ENCODE measurements at regions not wholly inside any gene's neighbourhood (a gene's known extent, or its start where the extent isn't known, plus 50 kb on each side); places are given as distances from the start of the nearest gene placed in this dataset.
"Not testable (repeated sequence)": the region's sequence is repeated elsewhere in the genome, so short reads cannot be mapped to it uniquely, and the experiment has no call there.

DNA sequence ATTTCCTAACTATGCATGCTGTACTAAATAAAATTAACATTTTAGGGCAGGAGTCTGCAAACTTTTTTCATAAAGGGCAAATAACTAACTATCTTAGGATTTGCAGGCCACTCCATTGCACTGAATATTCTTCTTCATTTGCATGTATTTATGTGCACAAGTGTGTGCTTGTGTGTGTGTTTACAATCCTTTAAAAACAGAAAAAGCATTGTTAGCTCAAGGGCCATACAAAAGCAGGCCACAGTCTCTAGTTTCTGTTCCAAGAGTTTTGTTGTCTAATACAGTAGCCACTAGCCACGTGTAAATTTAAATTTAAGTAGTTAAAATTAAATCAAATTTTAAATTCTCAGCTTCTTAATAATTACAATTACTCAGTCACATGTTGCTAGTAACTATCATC, 621.8 kb downstream of the TMA16 start:
- DNase-seq = no peak

DNA sequence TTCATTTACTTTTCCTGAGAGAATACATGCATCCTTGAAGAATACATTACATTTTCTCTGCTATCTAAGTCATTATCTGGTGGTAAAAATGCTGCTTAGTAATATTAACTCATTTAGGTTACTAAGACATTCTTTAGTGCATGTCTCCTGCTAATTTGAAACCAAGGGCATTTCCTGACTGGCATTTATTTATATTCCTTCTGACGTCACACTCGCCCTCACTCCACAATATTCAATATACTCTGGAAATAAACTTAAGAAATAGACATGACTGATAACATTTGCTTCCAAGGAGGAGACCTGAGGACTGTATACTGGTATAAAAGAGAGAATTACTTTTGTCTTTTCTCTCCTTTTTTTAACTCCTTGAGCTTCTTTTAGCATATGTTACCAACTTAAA, 619.5 kb upstream of the SMIM31 start:
- DNase-seq = no peak

DNA sequence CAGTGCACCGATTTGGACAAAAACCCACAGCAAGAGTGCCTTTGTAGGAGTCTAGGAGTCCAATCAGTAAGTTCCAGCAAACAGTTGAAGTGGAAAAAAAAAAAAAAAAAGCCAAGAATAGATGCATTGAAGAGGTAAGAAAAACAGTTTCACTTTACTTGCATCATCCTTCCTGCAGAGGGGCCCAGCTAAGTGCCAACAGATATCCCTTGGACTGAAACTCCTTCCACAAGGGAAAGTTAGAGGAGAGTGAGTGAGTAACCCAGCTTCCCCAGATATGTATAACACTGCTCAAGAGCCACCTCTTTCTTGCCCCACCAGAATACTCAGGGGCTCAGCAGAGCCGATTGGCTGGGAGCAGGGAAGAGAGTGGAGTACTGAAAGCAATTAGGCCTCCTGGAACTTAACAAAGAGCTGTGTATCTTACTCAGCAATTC, 617.7 kb upstream of the SMIM31 start:
- no peak for DNase-seq

DNA sequence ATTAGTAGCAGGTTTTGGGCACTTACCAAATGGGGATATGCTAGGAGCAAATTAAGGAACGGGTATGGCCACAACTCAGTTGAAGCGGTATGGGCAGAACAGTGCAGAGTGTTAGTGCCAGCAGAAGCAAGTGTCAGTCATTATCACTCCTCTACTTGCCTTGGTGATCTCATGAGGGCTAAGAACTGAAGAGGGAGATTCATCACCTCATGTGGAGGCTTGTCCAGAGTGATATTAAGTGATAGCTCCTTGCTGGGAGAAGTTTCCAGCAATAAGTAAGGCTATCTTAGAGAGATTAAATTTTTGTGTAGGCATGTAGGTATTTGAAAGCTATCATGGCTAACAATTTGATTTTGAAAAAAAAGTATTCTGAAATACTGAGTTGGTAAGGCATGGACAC, 615.4 kb upstream of the SMIM31 start:
- no peak for DNase-seq

DNA sequence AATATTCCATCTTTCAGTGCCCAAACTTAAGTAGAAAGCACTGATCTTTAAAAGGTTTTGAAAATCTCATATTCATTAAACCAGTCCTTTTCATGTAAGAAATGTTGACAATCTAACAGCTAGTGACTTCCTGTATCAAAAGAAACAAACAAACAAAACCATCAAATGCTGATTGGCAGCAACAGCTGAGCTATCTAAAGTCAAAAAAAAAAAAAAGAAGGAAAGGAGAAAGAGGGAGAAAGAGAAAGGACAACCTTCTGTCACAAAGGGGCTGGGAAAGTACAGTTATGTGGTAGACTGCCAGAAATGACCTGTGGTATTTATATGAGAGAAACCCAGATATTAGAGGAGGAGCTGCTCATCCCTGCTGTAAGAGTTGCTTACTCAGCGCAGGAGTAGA, 614.6 kb upstream of the SMIM31 start:
- no peak for DNase-seq

DNA sequence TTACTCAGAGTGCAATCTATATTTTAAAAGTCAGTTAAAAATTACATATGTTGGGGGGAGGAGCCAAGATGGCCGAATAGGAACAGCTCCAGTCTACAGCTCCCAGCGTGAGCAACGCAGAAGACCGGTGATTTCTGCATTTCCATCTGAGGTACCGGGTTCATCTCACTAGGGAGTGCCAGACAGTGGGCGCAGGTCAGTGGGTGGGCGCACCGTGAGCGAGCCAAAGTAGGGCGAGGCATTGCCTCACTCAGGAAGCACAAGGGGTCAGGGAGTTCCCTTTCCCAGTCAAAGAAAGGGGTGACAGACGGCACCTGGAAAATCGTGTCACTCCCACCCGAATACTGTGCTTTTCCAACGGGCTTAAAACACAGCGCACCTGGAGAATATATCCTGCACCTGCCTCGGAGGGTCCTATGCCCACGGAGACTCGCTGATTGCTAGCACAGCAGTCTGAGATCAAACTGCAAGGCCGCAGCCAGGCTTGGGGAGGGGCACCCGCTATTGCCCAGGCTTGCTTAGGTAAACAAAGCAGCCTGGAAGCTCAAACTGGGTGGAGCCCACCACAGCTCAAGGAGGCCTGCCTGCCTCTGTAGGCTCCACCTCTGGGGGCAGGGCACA, 612.1 kb upstream of the SMIM31 start:
- DNase-seq = not testable (repeated sequence)

DNA sequence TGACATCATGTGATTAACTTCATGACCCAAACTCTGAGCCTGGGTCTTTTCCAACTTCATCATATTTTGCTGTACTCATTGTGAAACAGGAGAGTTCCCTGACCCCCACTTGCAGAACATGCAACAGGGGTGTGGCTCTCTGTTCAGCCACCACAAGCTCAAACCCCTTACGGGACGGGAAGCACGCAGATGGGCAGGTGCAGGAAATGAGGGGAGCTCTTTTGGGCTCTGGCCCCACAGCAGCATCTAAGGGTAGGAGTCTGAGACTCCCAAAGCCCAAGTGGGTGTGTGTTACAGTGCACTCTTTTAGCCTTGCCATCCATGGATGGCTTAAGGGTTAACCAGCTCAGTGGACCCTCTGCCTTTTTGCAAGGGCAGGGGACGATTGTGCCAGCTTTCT, 599.5 kb upstream of the SMIM31 start:
- DNase-seq = no peak

DNA sequence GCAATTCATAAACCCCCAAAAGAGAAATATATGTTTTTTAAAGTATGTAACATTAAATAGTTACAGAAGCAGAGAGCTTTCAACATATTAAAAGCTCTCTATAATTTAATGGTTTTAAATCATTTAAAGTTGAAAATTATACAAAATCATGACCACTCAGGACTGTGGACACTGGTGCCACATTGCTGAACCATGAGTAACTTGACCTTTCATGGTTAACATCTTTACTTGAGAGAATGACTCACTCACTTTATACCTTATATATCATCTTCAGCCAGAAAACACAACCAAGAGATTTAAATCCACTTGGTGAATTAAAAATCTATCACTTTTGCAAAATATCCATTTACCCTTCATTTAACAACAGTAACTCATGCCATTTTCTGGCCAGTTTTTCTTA, 584.3 kb upstream of the SMIM31 start:
- no peak for DNase-seq

DNA sequence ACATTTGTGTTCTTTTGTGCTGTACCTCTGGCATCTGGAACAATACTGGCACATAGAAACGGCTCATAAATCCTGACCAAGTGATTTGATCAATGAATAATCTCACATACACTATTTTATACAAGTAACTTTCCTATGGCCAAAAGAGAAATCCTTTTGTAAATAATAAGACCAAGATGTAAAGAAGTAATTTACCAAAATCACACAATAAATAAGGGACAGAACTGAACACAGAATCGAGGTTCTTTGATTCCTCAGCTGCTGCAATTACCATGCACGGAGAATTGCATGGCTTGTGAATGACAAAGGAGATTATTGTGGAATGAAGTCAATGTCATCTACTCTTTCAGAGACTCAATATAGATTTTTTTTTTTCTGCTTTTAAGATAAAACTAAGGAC, 576.8 kb upstream of the SMIM31 start:
- DNase-seq = no peak

DNA sequence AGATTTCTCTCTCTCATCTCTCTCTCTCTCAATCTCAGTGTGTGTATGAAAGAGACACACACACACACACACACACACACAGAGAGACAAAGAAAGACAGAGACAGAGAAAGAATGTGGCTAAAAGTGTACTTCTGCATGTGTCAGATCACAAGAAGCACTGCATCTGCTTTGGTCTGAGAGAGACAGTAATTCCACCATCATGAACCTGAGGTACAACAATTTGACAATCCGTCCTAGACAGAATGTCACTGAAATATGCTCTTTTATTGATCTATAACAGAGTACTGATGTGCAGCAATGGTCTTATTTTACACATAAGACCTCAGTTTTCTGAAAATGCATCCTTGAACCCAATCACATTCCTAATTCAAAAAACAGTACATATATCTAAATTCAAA, 576.2 kb upstream of the SMIM31 start:
- DNase-seq = no peak

DNA sequence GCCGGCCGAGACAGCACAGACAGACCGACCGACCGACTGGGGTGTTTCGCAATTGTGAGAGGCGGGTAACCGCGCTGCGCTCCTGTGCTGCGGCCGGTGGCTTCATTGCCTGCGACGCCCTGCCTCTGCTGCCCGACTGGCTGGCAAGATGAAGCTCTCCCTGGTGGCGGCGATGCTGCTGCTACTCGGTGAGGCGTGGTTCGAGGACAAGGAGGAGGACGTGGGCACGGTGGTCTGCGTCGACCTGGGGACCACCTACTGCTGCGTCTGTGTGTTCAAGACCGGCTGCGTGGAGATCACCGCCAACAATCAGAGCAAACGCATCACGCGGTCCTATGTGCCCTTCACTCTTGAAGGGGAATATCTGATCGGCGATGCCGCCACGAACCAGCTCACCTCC, 565.7 kb upstream of the SMIM31 start:
- DNase-seq = no peak

DNA sequence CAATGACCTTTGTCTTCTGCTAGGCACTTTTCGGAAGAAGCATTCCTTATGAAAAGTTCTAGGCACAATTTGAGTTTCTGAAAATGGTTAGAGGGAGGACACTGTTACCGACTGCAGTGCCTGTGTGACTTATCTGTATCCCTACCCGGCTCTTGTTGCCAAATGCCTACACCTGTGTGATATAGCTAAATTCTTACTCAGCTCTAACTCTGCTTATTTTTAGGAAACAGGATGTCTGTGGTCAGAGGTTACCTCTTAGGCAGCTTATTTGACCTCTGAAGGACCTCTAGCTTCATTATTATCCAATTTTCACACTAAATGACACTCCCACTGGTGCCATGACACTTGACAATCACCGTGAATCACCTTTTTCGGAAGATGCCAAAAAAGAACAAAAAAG, 561.1 kb upstream of the SMIM31 start:
- DNase-seq = no peak

DNA sequence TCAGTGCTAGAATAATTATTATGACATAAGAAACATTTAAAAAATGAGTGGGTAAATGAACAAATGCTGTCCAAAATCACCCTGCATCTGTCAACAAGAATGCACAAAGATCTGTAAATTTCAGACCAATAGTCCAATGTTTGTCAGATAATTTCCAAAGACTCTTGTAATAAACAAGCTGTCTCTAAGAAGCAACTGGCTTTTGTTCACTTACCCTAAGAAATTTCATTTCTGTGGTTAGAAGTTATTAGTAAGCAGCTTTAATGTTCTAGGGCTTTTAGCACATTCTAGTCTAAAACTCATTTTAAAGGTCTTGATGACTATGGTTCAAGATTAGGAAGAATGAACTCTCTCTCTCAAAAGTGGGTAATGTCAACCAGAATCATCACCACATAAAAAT, 560.3 kb upstream of the SMIM31 start:
- no peak for DNase-seq

DNA sequence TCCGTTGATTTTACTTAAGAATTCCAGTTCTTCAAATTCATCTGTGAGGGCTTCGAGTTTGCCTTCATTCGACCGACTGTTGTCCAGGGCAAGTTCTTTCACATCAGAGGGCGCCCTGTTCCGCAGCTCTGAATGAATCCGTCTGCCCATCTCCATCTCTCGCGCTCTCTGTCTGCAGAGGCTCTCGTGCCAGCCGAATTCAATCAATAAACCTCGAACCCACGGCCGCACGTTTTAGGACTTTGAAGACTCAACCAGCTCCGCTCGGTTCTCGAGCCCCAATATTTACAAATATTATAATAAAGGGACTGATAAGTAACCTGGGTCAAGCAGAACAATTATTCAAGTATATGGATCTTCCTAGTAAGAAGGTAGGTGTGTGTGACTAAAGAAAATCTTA, 556.4 kb upstream of the SMIM31 start:
- DNase-seq = no peak

DNA sequence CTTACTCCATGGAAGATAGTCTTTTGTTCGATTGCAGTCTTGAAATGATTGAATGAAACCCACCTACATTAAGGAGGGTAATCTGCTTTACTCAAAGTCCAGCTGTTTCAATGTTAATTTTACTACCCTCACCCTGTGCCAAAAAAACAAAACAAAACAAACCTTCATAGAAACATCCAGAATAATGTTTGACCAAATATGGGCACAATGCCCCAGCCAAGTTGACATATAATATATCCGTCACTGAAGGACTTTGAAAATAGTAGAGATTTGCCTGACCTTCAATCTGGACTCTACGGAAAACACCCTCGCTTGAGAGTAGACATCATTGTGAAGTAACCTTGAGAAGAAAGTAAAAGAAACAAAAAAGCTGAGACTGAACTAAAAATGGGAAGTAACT, 550.5 kb upstream of the SMIM31 start:
- no peak for DNase-seq

DNA sequence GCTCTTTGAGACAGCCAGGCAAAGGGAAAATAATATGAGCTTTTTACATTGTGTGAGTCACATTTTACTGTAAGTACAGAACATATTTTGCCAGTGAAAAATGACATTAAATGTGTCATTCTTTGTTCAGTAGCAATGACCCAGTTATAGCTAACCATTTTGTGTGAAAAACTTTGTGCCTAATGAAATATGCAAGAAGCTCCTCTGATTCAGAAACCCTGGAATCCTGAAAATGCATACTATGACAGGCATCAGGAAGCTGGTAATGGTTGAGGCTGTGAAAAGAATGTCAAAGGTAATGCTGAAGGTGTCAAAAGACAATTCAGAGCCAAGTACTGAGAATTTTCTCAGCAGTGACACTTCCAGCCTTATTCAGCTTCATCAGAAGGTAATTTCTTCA, 549.5 kb upstream of the SMIM31 start:
- no peak for DNase-seq

DNA sequence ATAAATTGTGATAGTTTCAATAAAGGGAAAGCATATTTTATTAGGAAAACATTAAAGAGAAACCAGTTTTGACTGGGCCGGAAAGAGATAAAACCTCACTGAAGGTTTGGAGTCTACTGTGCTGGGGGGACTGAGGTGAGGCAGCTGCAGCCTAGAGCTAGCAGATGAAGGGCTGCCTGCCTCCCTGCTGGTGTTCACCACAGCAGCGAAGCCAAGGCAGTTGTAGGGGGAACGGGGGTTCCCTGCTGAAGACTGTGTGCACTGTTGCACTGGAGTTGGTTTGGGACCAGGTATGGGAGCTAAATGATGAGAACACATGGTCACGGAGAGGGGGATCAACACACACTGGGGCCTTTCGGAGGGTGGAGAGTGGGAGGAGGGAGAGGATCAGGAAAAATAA, 546.5 kb upstream of the SMIM31 start:
- no peak for DNase-seq

DNA sequence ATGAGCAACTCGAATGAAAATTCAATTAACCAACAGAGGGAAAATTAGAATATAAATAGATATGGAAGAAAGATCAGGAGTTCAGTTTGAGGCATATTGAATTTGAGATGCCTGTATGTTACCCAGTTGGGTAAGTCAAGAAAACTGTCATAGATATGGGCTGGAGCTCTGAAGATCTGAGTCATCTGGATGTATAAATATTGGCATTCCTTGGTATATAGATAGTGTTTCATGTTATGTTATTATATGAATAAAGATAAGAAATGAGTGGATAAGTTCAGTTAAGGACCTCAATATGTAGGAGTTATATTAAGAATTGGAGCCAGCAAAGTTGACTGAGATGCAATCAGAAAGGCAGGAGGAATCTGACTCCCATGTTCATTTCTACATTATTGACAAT, 543.6 kb upstream of the SMIM31 start:
- no peak for DNase-seq

DNA sequence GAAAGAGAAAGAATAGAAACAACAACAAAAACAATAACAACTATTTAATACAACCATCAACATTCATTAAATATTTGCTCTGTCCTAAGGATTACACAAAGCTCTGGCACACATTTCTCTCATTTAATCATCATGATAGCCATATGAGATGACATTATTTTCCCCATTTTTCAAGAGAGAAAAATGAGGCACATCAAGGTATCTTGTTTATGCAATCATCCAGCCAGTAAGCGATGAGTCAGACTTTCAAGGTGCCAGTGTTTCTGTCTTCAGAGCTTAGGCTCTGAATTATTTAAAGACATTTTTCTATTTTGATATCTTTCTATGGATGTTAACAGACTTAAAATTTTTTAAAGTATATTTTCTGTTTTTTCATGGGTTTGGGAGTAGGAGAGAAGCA, 541.8 kb upstream of the SMIM31 start:
- no peak for DNase-seq

DNA sequence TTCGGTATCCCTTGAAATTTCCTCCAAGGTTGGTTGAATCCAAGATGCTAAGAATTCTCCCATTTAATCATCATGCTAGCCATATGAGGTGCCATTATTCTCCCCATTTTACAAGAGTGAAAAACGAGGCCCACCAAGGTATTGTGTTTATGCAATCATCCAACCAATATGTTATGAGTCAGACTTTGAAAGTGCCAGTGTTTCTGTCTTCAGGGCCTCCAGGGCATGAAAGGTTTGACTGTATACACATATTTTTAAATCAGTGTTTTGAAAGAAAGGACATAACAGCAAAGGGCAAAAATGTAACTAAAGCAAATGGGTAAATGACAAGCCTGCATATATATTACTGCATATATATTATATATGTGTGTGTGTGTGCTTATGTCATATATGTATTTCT, 541.2 kb upstream of the SMIM31 start:
- no peak for DNase-seq

DNA sequence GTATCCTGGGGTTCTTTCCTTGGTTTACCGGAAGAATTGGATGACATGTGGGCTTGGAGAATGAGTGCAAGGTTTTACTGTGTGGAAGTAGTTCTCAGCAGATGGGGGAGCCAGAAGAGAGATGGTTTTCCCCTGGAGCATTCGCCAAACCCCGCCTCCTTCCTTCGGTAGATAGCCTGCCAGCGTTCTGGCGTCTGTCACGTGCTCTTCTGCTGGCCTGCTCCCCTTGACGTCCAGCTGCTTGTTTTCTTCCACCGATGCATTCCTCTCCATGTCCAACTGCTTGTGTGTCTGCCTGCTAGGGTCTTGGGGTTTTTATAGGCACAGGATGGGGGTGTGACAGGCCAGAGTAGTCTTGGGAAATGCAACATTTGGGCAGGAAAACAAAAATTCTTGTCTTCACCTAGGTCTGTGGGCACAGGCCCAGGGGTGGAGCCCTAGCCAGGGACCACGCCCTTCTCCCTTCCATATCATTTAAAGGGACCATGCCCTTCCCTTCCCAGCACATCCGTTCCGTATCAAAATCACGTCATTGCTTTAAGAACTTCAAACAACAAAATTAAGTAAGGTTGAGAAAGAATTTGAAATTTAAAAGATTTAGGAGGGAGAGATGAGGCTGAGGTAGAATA, 538.7 kb upstream of the SMIM31 start:
- DNase-seq = no peak

DNA sequence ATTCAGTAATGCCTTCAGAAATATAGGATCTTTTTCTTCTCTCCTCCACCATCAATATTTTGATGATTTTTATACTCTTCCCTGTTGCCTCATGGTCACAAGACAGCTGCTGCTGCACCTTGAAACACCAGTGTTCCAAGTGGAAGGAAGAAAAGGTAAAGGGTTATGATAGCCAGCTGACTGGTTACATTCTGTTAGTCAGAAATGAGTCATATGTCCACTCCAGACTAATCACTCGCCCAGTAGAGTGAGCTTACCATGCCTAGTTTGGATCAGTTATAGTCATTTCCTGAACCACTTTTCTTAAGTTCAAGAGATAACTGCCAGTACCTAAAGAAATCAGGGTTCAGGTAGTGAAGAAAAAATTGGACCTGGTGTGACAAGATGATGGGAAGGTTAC, 532.3 kb upstream of the SMIM31 start:
- no peak for DNase-seq

DNA sequence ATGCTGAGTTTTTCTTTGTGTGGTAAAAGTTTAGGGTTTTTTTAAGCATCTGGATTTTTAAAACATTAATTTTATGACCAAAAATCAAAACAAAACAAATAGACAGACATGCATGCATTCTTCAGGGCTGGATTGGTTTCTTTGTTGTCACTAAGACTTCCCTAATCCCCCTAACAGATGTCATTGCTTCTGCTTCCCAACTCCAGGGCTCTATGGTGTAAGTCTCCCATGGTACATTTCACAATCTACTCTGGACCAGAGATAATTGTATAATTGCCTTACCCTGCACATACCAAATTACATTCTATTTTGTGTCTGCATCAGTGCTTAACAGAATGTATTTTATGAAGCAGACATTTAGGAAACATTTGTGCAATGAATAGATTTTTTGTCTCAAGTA, 529.1 kb upstream of the SMIM31 start:
- no peak for DNase-seq

DNA sequence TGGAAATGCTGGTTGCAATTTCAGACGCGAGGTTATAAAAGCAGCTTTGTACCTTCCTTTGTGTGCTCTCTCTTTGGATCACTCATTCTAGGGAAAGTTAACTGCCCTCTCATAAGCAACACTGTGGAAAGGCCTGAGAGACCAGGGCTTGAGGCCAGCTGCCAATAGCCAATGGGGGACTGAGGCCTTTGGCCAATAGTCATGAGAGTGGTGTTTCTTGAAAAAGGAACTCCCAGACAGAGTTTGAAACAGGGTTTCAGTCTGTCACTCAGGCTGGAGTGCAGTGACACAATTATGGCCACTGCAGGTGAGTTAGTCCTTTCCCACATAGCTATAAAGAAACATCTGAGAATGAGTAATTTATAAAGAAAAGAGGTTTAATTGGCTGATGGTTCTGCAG, 524.7 kb upstream of the SMIM31 start:
- DNase-seq = no peak

DNA sequence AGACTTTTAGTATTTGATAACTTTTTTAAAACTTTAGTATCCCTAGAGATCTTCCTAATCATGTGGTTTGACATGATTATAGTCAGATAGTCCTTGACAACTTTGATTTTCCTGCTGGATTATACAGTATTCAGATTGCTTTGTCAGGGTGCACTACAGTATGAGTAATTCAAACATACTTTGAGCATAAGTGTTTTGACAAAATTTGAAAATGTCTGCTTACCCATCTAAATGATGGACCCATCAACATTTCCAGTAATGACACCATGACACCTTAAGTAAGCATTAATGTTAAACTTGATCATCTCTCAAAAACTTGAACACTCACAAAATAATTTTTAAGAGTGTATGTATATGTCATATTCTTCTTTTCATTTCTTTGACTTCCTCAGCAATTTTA, 514.5 kb upstream of the SMIM31 start:
- DNase-seq = no peak

Data from right forelimb (tissue), 1 donor.